CD4-positive, alpha-beta T cell treated with Interleukin-17A for 4 hours (primary cell): ENCODE measurements at regions not wholly inside any gene's neighbourhood (a gene's known extent, or its start where the extent isn't known, plus 50 kb on each side); places are given as distances from the start of the nearest gene placed in this dataset.

Source experiments
- DNase-seq: peaks from one replicate; pipeline ENCODE4 v3.0.0-alpha.2; 2020; ENCODE audit warnings: mixed read lengths

GRCh38 chr13:105965910-105966309 lies 569.6 kb downstream of the EFNB2 start:
- no peak for DNase-seq

GRCh38 chr13:105962080-105962479 lies 573.4 kb downstream of the EFNB2 start:
- DNase-seq, result no peak

DNA sequence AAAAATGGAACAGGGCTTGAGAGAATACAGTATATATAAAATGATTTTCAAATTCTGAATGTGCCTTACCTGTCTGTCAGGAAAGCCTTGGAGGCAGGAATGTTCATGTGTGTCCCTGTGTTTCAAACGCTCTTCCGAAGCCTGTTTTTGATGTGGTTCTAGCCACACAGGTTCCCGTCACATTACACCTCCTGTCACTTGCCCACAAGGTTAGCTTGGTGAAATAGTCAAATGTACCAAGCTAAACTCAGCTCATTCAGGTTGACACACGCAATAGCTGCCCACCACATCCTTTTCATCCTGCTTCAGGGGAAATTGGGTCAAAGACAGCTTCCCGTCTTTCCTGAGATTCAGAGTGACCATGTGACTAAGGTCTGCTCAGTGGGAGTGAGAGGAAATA lies 574.0 kb downstream of the EFNB2 start:
- DNase-seq, result no peak

- DNase-seq, result no peak
Observed at GRCh38 chr13:105960326-105960725, 575.1 kb downstream of the EFNB2 start.

GRCh38 chr13:105959876-105960275 lies 575.6 kb downstream of the EFNB2 start:
- DNase-seq, result no peak

DNA sequence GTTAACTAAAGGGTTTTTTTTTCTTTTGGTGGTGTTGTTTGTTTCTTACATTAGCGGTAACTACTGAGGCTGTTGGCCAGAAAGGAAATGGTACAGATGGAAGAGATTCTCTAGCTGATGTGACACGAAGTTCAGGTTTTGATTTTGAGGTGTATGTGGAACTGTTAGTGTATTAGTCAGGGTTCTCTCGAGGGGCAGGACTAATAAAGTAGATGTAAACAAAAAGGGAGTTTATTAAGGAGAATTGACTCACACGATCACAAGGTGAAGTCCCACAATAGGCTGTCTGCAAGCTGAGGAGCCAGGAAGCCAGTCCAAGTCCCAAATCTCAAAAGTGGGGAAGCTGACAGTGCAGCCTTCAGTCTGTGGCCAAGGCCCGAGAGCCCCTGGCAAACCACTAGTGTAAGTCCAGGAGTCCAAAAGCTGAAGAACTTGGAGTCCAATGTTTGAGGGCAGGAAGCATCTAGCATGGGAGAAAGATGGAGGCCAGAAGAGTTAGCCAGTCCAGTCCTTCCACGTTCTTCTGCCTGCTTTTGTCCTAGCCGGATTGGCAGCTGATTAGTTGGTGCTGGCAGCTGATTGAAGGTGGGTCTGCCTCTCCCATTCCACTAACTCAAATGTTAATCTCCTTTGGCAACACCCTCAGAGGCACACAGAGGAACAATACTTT lies 577.6 kb downstream of the EFNB2 start:
- no peak for DNase-seq

DNA sequence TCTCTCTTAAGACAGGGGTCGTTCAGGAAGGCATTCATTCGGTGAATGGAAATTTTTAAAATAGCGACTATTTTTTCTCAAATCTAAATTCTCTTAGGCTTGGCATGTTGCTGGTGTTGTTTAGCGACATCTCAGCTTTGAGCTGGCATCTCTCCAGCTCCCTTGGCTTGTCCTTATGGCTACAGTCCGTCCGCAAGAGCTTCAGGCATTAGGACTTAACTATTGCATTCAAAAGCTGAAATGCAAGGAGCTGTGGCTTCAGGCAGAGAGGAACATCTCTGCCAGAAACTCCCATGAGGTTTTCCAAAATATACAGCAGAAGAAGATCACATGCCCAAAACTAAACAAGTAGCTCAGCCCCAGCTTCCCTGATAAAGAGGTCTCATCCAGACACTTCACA lies 578.5 kb downstream of the EFNB2 start:
- no peak for DNase-seq

GRCh38 chr13:105952973-105953290 lies 582.5 kb downstream of the EFNB2 start:
- DNase-seq, result no peak

DNA sequence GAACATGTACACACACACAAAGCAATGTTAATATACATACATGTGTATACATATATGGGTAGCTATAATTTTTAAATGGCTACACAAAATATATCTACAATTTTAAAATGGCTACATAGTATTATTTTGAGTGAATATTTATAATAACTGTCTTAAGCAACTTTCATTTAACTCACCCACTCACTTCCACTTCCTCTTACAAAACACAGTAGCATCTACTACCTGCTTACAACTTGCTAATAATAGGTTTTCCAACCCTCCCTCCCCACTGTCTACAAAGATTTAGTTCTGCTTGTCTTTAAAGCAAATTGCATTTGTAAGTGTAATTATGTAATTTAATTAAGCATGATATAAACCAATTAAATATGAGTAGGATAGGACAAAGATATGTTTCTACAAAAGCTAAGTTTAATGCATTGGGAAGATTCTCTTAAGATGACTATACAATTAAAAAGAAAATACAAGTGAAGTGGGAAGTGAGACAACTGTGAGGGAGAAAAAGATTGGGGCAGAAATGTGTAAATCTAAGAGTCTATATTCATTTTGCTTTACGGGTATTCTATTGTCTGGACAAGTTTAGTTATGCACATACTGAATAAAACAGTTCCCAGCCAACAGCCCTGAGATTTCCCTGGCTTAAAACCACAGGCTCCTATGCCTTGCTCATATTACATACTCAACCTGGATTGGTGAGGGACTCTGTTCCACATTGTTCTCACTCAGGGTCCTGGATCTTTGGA lies 583.1 kb downstream of the EFNB2 start:
- no peak for DNase-seq

- DNase-seq, result no peak
Observed at GRCh38 chr13:105948143-105948542, 587.3 kb downstream of the EFNB2 start.

- no peak for DNase-seq
Observed at GRCh38 chr13:105940882-105941281, 594.6 kb downstream of the EFNB2 start.

DNA sequence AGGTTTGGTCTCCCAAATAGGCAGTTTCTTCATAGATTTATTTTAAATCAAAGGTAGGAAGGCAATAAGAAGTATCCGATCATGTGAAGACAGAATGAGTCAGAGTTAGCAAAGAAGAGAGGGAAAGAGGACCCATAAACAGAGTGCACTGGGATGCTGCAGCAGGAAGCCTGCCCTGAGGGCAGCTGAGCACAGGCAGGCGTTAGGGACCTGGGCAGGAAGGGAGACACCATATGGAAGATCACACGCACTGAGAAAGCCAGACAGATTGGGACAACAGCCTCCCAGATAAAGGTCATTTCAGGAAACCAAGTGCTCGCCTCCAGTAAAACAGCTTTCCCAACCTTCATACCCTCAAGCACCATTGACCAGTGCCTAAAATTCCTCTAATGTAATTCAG lies 598.0 kb downstream of the EFNB2 start:
- DNase-seq, result no peak

DNA sequence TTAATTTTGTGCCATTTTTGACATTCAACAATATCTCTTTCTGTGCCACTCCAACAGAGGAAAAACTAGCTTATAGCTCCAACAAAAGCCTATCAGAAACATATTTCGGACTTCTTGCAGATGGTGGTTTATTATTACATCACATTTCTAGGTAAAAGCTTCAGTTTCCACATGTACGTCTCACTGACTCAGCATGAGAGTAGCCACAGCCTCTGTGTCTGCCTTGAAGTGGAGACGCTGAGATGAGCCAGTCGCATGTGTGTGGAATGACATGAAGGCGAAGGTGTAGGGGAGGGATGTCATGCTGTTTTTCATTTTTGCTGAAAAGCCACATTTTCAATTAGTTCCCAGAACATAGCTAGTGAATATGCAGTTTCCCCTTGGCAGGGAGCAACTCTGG lies 598.6 kb downstream of the EFNB2 start:
- no peak for DNase-seq

DNA sequence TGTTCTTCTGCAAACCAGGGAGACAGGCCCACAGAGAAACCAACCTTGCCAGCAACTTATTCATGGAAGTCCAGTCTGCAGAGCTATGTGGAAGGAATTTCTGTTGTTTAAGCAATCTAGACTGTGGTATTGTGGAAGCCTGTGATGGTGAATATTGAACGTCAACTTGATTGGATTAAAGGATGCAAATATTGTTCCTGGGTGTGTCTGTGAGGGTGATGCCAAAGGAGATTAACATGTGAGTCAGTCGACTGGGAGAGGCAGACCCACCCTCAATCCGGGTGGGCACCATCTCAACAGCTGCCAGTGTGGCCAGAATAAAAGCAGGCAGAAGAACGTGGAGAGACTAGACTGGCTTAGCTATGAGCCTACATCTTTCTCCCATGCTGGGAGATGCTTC lies 606.0 kb downstream of the EFNB2 start:
- no peak for DNase-seq

- DNase-seq, result no peak
Observed at GRCh38 chr13:105928901-105929300, 606.6 kb downstream of the EFNB2 start.

DNA sequence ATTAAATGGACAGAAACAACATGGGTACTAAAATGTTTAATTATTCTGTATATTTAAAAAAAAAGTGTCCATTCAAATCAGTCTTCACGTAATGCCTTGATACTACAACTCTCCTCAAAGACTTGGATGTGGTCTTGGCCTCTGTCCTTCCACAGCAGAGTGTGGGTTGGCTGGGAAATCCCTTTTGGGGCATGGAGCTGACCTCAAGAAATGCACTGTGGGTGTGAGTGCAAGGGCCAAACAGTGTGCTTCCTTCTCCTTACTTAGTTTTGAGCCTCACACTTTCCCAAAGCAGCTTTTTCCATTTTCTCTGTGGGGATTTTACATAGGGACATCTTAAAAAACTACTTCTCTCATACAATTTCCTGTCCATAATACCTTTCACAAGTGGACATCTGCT lies 607.4 kb downstream of the EFNB2 start:
- no peak for DNase-seq

- no peak for DNase-seq
Observed at GRCh38 chr13:105925496-105925895, 610.0 kb downstream of the EFNB2 start.

GRCh38 chr13:105921711-105922110 lies 613.8 kb downstream of the EFNB2 start:
- DNase-seq, result no peak

- no peak for DNase-seq
Observed at GRCh38 chr13:105920370-105920769, 615.1 kb downstream of the EFNB2 start.

DNA sequence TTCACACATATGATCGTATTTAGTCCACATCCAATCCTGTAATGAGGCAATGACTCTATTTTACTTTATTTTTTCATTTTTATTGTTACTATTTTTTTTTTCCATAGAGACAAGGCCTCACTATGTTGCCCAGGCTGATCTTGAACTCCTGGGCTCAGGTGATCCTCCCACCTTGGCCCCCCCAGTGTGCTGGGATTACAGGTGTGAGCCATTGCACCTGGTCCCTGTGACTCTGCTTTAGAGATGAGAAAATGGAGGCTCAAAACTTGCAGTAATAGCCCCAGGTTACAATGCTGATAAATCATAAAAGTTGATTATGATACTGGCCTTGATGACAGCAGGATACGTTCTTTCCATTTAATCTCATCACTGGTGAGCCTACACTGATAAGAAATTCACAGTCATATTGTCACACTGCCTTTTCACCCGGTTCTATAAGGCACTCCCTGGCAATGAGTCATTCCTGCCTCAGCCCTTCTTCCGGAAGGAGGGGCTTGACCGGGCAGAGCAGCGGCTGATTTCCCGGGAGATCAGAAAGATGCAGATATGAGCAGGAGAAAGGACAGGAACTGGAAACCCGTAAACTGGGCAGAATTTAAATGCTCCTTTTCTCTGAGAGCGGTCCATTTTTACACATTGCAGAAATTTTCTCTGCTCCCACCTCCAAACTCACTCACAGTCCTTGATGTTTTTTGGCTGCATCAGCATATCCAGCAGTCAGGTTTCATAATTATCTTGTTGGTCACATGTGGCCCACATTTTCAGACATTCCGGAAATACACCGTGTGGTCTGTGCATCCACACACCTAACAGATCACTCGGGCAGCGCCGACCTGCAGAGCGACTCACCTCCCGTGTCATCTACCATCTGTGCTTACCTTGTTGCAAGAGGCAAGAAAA lies 616.4 kb downstream of the EFNB2 start:
- no peak for DNase-seq

DNA sequence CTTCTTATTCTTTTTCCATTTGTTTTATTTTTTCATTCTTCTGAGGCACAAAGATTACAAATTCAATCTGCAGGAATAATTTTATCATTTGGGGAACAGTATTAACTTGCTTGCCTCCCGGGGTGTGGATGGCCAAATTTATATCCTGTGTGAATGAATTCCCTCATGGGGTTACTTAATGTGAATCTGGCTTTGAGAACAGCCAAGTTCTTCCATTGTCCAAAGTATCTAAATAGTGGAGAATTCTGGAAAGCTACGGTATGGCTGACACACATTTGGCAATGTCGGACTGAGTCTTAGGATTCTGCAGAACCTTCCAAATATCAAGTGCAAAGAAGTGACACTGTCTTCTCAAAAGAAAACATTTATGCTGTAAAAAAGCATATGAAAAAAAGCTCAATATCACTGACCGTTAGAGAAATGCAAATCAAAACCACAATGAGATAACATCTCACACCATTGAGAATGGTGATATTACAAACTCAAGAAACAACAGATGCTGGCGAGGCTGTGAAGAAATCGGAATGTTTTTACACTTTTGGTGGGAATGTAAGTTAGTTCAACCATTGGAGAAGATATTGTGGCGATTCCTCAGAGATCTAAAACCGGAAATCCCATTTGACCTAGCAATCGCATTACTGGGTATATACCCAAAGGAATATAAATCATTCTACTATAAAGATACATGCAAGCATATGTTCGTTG lies 620.2 kb downstream of the EFNB2 start:
- no peak for DNase-seq

DNA sequence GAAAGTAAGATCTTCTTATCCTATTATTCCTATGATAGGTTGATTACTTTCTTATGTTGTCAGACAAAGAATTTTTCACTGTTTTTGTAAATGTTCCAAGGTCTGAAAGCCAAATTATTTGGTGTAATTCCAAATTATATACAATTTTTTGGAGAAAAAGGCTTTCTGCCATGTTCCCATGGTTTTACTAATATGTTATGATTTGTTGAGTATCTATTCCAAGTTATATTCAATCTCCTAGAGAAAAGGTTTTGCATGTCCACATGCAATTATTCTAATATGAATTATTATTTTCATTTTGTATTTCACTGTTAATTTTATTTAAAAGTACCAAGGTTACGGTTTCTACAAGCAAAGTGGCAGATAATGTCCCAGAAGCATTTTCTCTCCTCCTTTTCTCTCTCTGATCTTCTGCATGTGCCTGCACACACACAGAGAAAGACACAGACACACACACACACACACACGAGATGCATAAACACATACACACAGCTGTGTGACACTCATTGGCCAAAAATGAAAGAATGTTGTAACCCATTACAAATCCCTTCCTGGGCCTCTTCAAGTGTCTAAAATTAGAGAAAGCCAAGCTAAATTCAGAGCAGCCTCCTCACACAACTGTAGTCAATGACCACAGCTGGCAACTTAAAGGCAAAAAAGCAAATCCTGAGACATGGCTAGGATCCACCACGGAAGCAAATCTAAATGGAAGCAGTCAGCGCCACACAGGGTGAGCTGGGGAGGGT lies 621.0 kb downstream of the EFNB2 start:
- DNase-seq, result no peak
